ENCODE measurements at regions not wholly inside any gene's neighbourhood (a gene's known extent, or its start where the extent isn't known, plus 50 kb on each side); places are given as distances from the start of the nearest gene placed in this dataset.

GRCh38 chr1:83098791-83099190 is 900.1 kb downstream of the TTLL7 start:
- no peaks in the 10 kb centered on the region for H3K27me3 ChIP-seq (replicated peaks; ENCODE audit: insufficient read depth)
- peaks cover 0 to 13% of the 10 kb centered on the region in 2 donors for H3K4me1 ChIP-seq (ENCODE audit: control insufficient read depth in 1 of 2, low read depth in 2 of 2)
- H3K27ac ChIP-seq: no peak overlapping the region
- no peaks in the 10 kb centered on the region for H3K36me3 ChIP-seq
- no peak for TF ChIP-seq CTCF (IDR thresholded peaks at IDR 0.05)
- no peaks in the 10 kb centered on the region for H3K9me3 ChIP-seq
- ATAC-seq (ENCODE audit: insufficient number of reproducible peaks, low FRiP score, low read depth): no peak
- H3K4me3 ChIP-seq: no peak overlapping the region
- DNase-seq (ENCODE audit: low spot score): no peak

DNA sequence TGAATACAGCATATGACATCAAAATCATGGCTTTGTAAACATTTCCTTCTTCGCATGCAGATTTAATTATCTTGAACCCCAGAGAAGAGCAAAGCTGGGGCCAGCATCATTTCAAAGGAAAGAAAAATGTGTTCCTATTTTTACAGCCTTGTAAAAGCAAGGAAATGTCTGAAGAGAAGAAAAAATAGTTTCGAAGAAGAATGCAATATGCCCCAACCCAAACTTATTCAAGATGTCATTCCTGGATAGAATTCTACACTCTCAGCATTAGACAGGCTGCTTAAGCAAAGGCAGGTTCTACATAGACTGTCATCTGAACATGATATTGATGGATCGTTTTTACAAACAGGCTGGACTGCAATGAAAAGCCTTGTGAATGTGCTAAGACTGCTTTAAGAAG is 900.8 kb downstream of the TTLL7 start:
- no peak for ATAC-seq (ENCODE audit: insufficient number of reproducible peaks, low FRiP score, low read depth)
- H3K9me3 ChIP-seq: no peaks in the 10 kb centered on the region
- no peak overlapping the region for H3K4me3 ChIP-seq
- peaks cover 0 to 13% of the 10 kb centered on the region in 2 donors for H3K4me1 ChIP-seq (ENCODE audit: control insufficient read depth in 1 of 2, low read depth in 2 of 2)
- H3K27me3 ChIP-seq (replicated peaks; ENCODE audit: insufficient read depth): no peaks in the 10 kb centered on the region
- TF ChIP-seq CTCF (IDR thresholded peaks at IDR 0.05): no peak
- no peak overlapping the region for H3K27ac ChIP-seq
- no peak for DNase-seq (ENCODE audit: low spot score)
- H3K36me3 ChIP-seq: no peaks in the 10 kb centered on the region

DNA sequence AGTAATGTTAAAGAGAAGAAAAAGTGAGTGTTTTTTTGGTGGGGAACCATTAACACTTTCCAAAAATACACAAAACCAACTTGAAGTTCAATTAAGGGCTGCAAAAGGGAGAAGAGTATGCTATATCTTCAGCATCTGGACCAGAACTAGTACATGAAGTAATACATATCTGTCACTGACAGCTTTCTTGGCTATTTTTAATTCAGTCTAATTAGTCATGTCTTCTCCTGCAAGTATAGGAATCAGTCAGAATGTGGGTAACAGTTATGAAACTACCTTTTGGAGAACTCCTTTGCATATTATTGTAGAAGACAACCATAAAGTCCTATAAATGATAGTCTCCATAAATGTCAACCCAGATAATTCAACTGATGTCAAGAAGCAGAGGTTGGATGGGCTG is 901.2 kb downstream of the TTLL7 start:
- DNase-seq (ENCODE audit: low spot score) (no peak), ATAC-seq (ENCODE audit: insufficient number of reproducible peaks, low FRiP score, low read depth) (no peak)
- TF ChIP-seq CTCF (IDR thresholded peaks at IDR 0.05): no peak
- no peaks in the 10 kb centered on the region for H3K36me3 ChIP-seq
- no peak overlapping the region for H3K27ac ChIP-seq
- no peaks in the 10 kb centered on the region for H3K9me3 ChIP-seq
- H3K4me3 ChIP-seq: no peak overlapping the region
- H3K27me3 ChIP-seq (replicated peaks; ENCODE audit: insufficient read depth): no peaks in the 10 kb centered on the region
- H3K4me1 ChIP-seq (ENCODE audit: control insufficient read depth in 1 of 2, low read depth in 2 of 2): peaks cover 0 to 13% of the 10 kb centered on the region in 2 donors

DNA sequence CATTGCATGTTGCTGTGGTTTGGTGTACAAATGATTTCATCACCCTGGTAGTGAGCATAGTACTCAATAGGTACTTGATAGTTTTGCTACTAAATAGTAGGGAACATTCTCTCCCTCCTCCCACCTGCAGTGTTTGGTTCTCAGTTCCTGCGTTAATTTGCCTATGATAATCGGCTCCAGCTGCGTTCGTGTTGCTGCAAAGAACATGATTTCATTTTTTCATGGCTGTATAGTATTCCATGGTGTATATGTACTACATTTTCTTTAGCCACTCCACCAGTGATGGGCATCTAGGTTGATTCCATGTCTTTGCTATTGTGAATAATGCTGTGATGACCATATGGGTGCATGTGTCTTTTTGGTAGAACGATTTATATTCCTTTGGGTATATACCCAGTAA is 903.4 kb downstream of the TTLL7 start:
- ATAC-seq (ENCODE audit: insufficient number of reproducible peaks, low FRiP score, low read depth) (no peak), DNase-seq (ENCODE audit: low spot score) (no peak)
- Histone ChIP-seq H3K27me3 (replicated peaks; ENCODE audit: insufficient read depth) (no peaks in the 10 kb centered on the region), H3K4me1 (ENCODE audit: control insufficient read depth in 1 of 2, low read depth in 2 of 2) (peaks cover 0 to 13% of the 10 kb centered on the region in 2 donors), H3K4me3 (no peak overlapping the region), H3K27ac (no peak overlapping the region), H3K9me3 (no peaks in the 10 kb centered on the region), H3K36me3 (no peaks in the 10 kb centered on the region)
- TF ChIP-seq CTCF (IDR thresholded peaks at IDR 0.05): no peak

GRCh38 chr1:83090195-83090594 is 908.7 kb downstream of the TTLL7 start:
- no peaks in the 10 kb centered on the region for H3K27me3 ChIP-seq (replicated peaks; ENCODE audit: insufficient read depth)
- no peak overlapping the region for H3K27ac ChIP-seq
- DNase-seq (ENCODE audit: low spot score) (no peak), ATAC-seq (ENCODE audit: insufficient number of reproducible peaks, low FRiP score, low read depth) (no peak)
- H3K9me3 ChIP-seq: no peaks in the 10 kb centered on the region
- H3K4me3 ChIP-seq: no peak overlapping the region
- no peaks in the 10 kb centered on the region for H3K36me3 ChIP-seq
- H3K4me1 ChIP-seq (ENCODE audit: control insufficient read depth in 1 of 2, low read depth in 2 of 2): no peaks in the 10 kb centered on the region
- TF ChIP-seq CTCF (IDR thresholded peaks at IDR 0.05): no peak

All from thoracic aorta (tissue), 2 donors.